ENCODE measurements at regions not wholly inside any gene's neighbourhood (a gene's known extent, or its start where the extent isn't known, plus 50 kb on each side); places are given as distances from the start of the nearest gene placed in this dataset.

GRCh38 chr6:114714836-114715507 lies 372.1 kb upstream of the HS3ST5 start:
- TF ChIP-seq CTCF (IDR thresholded peaks at IDR 0.05) (no peak), POLR2A (IDR thresholded peaks at IDR 0.05) (no peak)
